DND-41 (cell line): ENCODE measurements at regions not wholly inside any gene's neighbourhood (a gene's known extent, or its start where the extent isn't known, plus 50 kb on each side); places are given as distances from the start of the nearest gene placed in this dataset.

ENCODE experiments used
- CTCF ChIP-seq: IDR thresholded peaks from 2 replicates; pipeline ENCODE4 v1.5.1; 2012; ENCODE audit warnings: borderline replicate concordance, low read length, moderate library complexity, mild to moderate bottlenecking; ENCODE audit not compliant: poor library complexity, severe bottlenecking; ENCODE audit errors: extremely low read depth
- EZH2 ChIP-seq: IDR thresholded peaks from 3 replicates; pipeline ENCODE4 v1.6.1; 2012; ENCODE audit warnings: borderline replicate concordance, low read depth, mild to moderate bottlenecking, moderate library complexity, low read length, inconsistent platforms; ENCODE audit not compliant: severe bottlenecking

DNA sequence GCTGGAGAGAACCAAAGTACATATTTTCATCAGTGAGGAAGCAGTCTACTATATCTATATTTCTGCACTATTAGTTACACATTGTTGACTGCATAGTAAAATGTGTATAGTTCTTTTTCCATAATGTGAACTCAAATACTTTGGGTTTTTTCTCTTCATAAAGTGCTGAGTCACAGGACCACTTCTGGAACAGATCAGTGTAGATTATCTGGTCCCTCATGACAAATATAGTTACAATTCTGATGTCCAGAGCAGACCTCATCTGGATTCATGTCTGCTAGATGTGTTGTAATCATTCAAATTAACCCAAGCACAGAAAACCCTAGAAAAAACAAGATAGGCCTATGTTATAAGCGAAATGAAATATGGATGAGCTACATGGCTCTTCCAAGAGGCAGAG lies 171.4 kb downstream of the SUCLA2 start:
- TF ChIP-seq CTCF (no peak), EZH2 (no peak)
